HL-60 (cell line): ENCODE measurements at regions not wholly inside any gene's neighbourhood (a gene's known extent, or its start where the extent isn't known, plus 50 kb on each side); places are given as distances from the start of the nearest gene placed in this dataset.

Experiments used
- CTCF ChIP-seq: IDR thresholded peaks from one replicate; pipeline ENCODE4 v1.5.1; 2011; ENCODE audit warnings: low read length, control low read depth, inconsistent platforms; ENCODE audit not compliant: insufficient read depth
- GABPA ChIP-seq: IDR thresholded peaks from 2 replicates; pipeline ENCODE4 v1.6.1; 2012; ENCODE audit warnings: low read depth
- POLR2AphosphoS5 ChIP-seq: IDR thresholded peaks from 2 replicates; pipeline ENCODE4 v1.6.1; 2012; ENCODE audit warnings: low read depth
- REST ChIP-seq: IDR thresholded peaks from 2 replicates; pipeline ENCODE4 v1.6.1; 2012; ENCODE audit warnings: low read depth; ENCODE audit not compliant: insufficient replicate concordance

DNA sequence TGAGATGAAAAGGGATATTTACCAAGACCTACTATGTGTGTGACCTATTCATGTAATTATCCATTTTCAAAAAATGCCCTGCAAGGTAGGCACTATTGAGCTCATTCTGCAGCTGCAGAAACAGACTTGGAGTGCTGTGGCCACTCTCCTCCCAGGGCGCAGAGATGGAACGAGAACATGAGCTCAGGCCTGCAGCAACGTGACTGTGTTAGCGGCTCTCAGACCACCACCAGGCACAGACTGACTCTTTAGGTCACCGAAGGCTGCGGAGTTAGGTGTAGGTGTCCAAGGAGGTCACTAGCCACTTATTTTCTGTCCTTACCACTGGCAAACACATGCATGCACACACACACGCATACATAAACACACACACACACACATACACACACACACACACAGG lies 271.4 kb upstream of the DIO3 start:
- TF ChIP-seq CTCF (no peak), GABPA (no peak), REST (no peak), POLR2AphosphoS5 (no peak)
